BJ (cell line): ENCODE measurements at regions not wholly inside any gene's neighbourhood (a gene's known extent, or its start where the extent isn't known, plus 50 kb on each side); places are given as distances from the start of the nearest gene placed in this dataset.
A peak's percentile ranks its signal among the peaks of the same experiment; 100 is the strongest.

Source experiments
- CTCF ChIA-PET: fragments of 350-600 bp; formaldehyde crosslinking; extraction: SDS; loops from one replicate; lab custom pipeline; 2021; ENCODE audit warnings: antibody characterized with exemption, inconsistent platforms; lab: Yijun Ruan, JAX
- POLR2A ChIA-PET: fragments of 300-600 bp; sonication (Branson Sonifier 250); formaldehyde crosslinking; extraction: SDS; loops from one replicate; lab custom pipeline; 2021; ENCODE audit warnings: antibody characterized with exemption; lab: Charles Lee
- DNase-seq: peaks from one replicate; pipeline ENCODE4 v3.0.0-alpha.2; 2011; ENCODE audit warnings: low read depth
- H3K27me3 ChIP-seq: 2 replicates; pipeline ENCODE4 v1.6.0; 2011; ENCODE audit warnings: low read length; ENCODE audit not compliant: control insufficient read depth, insufficient read depth
- H3K36me3 ChIP-seq: 2 replicates; pipeline ENCODE4 v1.5.1; 2011; ENCODE audit warnings: low read length; ENCODE audit not compliant: control insufficient read depth, insufficient read depth
- H3K4me3 ChIP-seq: 2 replicates; pipeline ENCODE4 v1.5.1; 2011; ENCODE audit warnings: low read depth, mild to moderate bottlenecking, control low read depth, low read length
- TF ChIP-seq, protein P1 (sequence below): IDR thresholded peaks from 2 replicates; pipeline ENCODE4 v1.5.1; 2011; ENCODE audit warnings: low read depth, mild to moderate bottlenecking, control low read depth, inconsistent platforms, low read length, moderate library complexity; ENCODE audit not compliant: insufficient read depth

DNA sequence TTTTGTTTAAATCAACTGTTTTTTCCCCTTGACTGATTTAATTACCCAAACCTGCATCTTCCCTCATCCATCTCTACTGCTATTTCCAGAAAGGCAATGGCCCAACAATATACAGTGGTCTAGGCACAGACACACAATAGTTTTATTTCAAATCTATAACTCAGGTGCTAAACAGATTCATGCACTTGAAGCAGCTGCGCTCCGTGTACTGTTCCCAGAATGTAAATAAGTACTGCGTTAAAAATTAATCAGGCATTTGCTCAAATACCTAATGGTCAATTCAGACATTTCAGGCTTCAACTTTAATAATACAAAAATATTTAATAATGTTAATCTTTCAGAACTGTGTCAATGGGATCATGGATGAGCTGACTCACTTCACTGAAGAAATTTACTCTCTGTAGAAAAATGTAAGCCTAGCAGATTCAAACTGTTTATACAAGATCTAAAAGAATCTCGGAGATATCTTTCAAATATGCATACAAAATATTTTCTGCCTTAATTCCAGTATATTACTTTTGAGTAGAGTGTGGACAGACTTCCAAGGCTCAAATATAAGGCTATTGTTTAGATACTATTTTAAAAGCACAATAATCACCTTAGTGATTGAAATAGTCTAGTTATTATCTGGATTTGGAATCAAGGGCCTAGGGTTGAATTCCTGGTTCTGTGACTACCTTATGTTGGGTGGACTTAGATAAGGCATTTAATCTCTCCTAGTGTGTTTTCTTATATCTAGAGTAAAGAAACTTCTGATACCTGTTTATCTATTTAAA, 97.4 kb upstream of the PSMD7 start:
- H3K27me3 ChIP-seq = no peaks in the 10 kb centered on the region
- no peak overlapping the region for H3K4me3 ChIP-seq
- H3K36me3 ChIP-seq = no peaks in the 10 kb centered on the region
- DNase-seq = no peak
- ChIA-PET CTCF (no interaction called here), POLR2A (no interaction called here)
- TF ChIP-seq, protein P1, sequence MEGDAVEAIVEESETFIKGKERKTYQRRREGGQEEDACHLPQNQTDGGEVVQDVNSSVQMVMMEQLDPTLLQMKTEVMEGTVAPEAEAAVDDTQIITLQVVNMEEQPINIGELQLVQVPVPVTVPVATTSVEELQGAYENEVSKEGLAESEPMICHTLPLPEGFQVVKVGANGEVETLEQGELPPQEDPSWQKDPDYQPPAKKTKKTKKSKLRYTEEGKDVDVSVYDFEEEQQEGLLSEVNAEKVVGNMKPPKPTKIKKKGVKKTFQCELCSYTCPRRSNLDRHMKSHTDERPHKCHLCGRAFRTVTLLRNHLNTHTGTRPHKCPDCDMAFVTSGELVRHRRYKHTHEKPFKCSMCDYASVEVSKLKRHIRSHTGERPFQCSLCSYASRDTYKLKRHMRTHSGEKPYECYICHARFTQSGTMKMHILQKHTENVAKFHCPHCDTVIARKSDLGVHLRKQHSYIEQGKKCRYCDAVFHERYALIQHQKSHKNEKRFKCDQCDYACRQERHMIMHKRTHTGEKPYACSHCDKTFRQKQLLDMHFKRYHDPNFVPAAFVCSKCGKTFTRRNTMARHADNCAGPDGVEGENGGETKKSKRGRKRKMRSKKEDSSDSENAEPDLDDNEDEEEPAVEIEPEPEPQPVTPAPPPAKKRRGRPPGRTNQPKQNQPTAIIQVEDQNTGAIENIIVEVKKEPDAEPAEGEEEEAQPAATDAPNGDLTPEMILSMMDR = no peak

GRCh38 chr16:74192281-74192797, 104.3 kb upstream of the PSMD7 start:
- CTCF ChIA-PET = no interaction called here
- Histone ChIP-seq H3K4me3 (no peak overlapping the region), H3K27me3 (no peaks in the 10 kb centered on the region), H3K36me3 (no peaks in the 10 kb centered on the region)
- TF ChIP-seq, protein P1 = no peak
- no peak for DNase-seq
- POLR2A ChIA-PET = no interaction called here

GRCh38 chr16:74190292-74190691, 106.3 kb upstream of the PSMD7 start:
- DNase-seq = no peak
- ChIA-PET CTCF (no interaction called here), POLR2A (no interaction called here)
- H3K27me3 ChIP-seq = no peaks in the 10 kb centered on the region
- no peak overlapping the region for H3K4me3 ChIP-seq
- no peaks in the 10 kb centered on the region for H3K36me3 ChIP-seq
- TF ChIP-seq, protein P1 = no peak

DNA sequence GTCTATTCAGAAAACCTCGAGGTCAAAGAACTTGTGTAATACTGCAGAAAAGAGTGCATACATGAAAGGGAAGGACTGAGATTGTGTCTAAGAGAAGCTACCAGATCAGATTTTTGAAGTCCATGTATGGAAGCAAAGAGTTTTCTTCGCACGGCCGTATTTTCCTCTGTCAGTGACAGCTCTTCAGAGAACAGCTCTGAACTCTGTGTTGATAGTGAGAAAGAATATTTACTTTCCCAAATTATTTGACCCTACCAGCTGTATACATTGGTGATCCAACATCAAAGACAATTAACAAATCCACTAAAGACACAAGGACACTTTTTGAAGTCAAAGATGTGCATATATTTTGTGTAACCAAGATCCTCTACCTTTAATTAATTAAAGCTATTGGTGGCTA, 107.8 kb upstream of the PSMD7 start:
- Histone ChIP-seq H3K36me3 (no peaks in the 10 kb centered on the region), H3K4me3 (no peak overlapping the region), H3K27me3 (no peaks in the 10 kb centered on the region)
- POLR2A ChIA-PET = no interaction called here
- TF ChIP-seq, protein P1 = no peak
- CTCF ChIA-PET = interaction anchor here (0.6 to 0.7 kb wide), 2 partner anchors 101 to 138 kb away, joined by 3 read pairs; no protein-coding TSS in a partner anchor
- no peak for DNase-seq

DNA sequence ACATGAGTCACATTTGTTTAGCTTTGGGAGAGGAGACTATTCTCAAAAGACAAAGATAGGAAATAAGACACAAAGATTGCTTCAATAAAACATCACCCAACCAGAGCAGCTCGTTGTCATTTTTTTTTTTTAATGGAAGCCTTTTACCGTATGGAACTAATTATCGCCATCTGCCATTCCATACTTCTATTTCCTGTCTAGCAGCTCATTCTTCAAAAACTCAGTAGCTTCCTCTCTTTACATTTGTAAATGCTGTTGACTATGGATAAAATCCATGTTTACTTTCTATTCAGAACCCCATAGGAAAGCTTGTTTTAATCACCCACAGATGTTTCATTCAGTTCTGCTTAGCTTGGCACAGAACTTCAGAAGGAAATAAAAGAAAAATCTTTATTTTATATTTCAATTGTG, 110.0 kb upstream of the PSMD7 start:
- H3K27me3 ChIP-seq = no peaks in the 10 kb centered on the region
- CTCF ChIA-PET = no interaction called here
- DNase-seq = peak; percentile 2
- H3K4me3 ChIP-seq = no peak overlapping the region
- H3K36me3 ChIP-seq = no peaks in the 10 kb centered on the region
- TF ChIP-seq, protein P1 = no peak
- POLR2A ChIA-PET = no interaction called here
